HG03520 (cell line): ENCODE measurements at regions not wholly inside any gene's neighbourhood (a gene's known extent, or its start where the extent isn't known, plus 50 kb on each side); places are given as distances from the start of the nearest gene placed in this dataset.
"Not testable (repeated sequence)": the region's sequence is repeated elsewhere in the genome, so short reads cannot be mapped to it uniquely, and the experiment has no call there.

Source experiments
- ATAC-seq: cut with Tn5 transposase; IDR thresholded peaks from one replicate; pipeline ENCODE4 v1.9.1; 2021; ENCODE audit warnings: mild to moderate bottlenecking, moderate library complexity; ENCODE audit not compliant: unreplicated experiment

DNA sequence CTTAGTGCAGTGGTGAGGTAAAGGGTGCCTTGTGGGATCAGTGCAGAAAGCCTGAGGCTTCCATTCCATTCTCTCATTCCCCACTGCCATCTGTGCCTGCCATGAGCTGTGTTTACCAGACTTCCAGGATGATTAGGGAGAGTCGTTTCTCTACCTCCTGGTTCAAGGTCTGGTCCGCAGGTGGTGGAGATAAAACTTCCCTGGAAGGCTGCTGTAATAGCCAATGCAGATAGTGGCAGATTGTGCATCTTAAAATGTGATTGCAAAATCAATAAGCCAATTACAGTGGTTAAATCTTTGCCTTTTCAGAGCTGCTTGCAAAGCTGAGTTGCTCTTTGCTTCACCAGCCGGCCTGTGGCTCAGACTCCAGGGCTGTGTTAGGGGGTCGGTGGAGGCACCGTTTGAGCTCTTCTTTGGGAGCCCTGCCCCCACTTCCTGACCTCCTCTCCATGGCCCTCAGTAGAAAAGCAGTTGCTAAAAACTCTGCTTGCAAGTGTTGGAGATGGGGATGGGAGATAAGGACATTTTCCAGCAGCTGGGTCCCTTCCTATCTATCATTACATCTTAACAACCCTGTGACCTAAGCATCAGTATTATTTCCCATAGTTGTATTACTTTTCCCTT, 95.2 kb upstream of the HS6ST1 start:
- ATAC-seq, result no peak

DNA sequence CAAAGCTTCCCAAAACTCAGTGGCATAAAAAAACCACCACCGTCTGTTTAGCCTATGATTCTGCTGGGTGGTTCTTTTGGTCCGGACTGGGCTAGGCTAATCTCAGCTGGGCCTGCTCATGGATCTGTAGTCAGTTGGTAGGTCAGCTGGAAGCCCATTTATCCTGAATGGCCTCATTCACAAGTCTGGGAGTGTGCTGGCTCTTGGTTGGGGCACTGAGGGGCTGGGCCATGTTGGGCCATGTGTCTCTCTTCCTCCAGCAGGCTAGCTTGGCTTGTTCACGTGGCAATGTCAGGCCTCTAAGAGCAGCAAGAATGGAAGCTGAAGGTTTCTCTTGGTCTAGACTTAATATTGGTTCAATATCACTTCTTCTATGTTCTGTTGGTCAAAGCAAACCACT, 95.7 kb upstream of the HS6ST1 start:
- no peak for ATAC-seq

- no peak for ATAC-seq
These were observed 96.5 kb upstream of the HS6ST1 start for GRCh38 chr2:128414946-128415778.

DNA sequence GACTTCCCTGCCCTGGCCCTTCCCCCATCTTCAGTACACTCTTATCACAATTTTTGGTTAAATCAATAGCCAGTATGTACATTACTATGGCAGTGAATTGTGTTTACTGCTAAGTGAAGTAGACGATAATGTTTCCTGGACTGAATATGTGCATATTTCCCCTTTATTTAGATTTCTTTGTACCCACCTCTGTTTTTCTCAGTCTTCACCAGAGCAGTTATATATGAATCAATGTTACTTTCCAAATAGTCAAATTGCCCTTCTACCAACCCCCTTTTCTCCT, 97.1 kb upstream of the HS6ST1 start:
- no peak for ATAC-seq

- no peak for ATAC-seq
These were observed 97.6 kb upstream of the HS6ST1 start for GRCh38 chr2:128416109-128416785.

DNA sequence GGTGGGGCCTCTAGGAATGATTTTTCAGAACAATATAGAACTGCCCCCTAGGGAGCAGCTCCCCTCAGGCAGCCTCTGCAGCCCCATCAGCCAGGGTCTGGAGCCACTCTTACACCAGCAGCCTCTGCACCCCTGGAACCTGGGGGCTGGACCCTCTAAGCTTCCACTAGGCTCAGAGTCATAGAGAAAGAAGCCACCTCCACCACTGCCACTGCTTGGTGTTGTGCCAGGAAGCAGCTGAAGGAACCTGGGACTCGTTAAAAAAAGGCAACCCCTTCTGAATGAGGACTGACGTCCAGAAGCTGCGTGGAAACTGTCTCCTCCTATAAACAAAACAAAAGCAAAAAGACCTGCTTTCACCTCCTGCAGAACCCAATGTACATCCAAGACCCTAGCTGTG, 98.1 kb upstream of the HS6ST1 start:
- ATAC-seq, result no peak

DNA sequence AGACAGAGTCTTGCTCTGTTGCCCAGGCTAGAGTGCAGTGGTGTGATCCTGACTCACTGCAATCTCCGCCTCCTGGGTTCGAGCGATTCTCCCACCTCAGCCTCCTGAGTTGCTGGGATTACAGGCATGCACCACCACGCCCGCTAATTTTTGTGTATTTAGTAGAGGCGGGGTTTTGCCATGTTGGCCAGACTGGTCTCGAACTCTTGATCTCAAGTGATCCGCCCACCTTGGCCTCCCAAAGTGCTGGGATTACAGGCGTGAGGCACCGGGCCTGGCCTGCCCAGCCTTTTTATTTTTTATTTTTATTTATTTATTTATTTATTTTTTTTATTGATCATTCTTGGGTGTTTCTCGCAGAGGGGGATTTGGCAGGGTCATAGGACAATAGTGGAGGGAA, 98.6 kb upstream of the HS6ST1 start:
- not testable (repeated sequence) for ATAC-seq

GRCh38 chr2:128420131-128420530, 101.5 kb upstream of the HS6ST1 start:
- no peak for ATAC-seq

DNA sequence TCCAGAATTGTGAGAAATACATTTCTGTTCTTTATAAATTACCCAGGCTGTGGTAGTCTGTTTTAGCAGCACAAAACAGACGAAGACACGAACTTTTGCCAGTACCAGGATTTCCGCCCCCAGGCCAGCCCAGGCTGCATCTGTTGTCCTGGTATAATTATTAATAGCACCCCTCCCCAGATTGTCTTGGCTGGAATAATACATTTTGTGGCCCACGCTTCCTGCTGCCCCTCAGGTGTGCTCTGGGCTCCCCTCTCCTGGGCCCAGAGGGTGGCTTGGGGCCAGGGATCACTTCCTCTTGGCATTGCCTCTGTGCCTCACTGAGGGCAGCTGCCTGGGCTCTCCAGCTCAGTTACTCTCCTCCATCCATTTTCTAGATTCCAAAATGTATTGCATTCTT, 102.1 kb upstream of the HS6ST1 start:
- no peak for ATAC-seq

GRCh38 chr2:128421286-128421685, 102.6 kb upstream of the HS6ST1 start:
- no peak for ATAC-seq

DNA sequence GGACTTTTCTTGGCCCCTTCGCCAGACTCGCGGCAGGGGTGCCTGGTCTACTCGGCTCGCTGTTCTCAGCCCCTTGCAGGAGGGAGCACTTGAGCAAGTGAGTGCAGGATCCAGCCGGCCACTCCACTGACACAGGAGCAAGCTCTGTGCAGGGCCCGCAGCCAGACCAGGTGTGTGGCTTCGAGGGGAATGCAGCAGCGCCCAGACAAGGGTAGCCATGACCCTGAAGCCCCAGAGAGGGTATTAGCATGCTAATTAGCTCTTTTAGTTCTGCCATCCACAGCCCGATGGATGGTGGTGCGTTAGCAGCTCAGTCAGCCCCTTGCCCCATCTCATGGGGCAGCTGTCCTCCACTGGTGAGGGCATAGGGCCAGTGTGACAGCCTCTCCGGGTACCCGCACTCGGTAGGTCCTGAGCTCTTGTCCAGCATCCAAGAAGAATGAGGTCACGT, 103.2 kb upstream of the HS6ST1 start:
- no peak for ATAC-seq

DNA sequence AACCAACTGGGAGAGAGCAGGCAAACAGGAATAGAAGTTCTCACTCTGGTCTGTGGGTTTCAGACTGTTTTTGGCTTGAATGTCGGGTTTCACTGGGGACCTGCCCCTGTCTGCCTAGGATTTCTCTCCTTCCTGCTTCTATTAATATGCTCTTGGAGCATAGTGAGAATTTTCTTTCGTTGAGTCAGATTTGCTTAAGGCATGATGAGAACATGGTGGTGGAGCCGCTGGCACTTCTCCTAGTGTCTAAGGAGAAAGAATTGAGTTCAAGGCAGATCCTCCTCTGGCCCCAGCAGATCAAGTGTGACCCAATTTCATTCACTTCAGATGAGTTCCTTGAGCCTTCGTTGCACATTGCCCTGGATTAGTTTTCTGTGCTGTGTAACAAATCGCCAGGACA, 103.9 kb upstream of the HS6ST1 start:
- ATAC-seq, result no peak

DNA sequence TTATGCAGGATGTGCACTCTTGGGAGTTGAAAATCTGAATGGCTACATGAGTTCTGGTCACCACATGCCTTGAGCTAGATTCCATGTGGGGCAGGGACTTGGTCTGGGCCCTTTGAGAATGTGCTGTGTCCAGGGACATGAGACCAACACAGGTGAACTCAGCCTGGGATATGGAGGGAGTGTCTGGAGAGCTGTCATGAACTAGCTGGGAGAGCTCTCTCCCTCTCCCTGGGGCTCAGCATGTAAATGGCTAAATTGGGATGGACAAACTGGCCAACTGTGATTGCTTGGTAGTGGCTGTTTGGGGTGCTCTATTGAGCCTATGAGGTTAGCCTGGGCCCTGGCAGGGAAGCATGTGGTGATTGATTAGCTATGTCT, 105.1 kb upstream of the HS6ST1 start:
- no peak for ATAC-seq

- no peak for ATAC-seq
These were observed 105.9 kb upstream of the HS6ST1 start for GRCh38 chr2:128424406-128425171.

DNA sequence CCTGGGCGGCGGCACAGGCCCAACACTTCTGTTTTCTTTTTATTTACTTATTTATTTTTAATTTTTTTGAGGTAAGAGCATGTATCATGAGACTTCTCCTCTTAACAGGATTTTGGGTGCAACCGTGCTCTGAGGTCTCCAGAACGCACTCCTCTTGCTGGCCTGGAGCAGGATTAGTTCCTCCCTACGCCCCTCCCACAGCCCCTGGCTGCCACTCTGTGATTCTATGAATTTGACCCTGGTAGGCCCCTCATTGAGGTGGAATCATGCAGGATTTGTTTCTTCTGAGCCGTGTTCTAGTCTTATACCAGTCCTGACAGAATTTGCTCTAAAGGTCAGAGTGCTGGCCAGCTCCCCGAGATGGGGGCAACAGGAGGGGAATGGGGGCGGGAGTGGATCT, 106.5 kb upstream of the HS6ST1 start:
- ATAC-seq, result no peak

DNA sequence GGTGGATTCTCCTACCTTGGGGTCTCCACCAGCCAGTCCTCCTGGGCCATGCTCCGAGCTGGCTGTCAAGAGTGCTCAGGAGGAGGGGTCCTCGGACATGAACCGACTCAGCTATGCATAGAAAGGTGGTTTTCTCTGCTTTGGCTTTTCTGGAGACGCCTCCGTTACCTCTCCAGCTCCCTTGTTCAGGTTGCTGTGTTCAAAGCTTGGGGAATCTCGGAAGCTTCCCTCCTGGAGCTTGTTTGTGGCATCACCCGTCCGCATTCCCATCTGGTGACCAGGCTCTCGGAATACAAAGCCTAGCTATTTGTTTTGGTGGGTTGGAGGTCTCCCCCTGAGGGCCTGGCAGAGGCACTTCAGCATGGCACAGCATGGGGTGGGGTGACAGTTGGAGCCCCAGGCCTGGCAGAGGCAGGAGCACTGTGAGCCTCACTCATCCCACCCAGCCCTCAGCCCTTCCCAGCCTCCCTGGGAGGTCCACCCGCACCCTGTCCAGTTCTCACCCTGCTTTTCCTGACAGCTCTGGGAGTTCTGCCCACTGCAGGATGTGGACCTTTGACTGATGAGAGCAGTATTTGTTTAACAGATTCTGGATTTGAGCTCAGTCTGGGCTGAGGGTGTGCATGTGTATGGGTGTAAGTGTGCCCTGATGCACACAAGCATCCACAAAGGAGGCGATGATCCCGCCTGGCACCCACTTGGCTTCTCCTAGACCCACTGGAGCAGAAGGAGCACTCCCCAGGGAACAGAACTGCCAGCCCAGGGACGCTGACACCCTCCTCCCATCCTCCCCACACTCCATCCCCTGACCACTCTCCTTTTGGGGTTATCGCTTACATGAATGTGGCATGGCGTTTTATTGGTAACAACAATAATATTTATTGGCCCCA, 107.3 kb upstream of the HS6ST1 start:
- ATAC-seq, result no peak

DNA sequence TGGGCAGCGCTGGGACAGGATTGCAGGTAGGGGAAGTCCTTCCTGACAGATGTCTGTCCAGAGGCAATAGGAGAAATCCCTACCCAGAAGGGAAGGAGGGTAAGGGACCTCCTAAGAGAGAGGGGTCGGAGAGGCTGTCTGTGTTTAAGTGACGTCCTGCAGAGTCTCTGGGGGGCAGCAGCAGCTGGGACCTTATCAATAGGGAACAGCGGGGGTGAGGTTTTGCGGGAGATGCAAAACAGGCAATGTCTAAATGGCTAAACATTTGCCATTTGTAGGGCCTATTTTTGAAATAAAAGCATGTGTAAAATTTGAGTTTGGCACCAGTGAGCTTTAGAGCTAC, 108.7 kb upstream of the HS6ST1 start:
- no peak for ATAC-seq

DNA sequence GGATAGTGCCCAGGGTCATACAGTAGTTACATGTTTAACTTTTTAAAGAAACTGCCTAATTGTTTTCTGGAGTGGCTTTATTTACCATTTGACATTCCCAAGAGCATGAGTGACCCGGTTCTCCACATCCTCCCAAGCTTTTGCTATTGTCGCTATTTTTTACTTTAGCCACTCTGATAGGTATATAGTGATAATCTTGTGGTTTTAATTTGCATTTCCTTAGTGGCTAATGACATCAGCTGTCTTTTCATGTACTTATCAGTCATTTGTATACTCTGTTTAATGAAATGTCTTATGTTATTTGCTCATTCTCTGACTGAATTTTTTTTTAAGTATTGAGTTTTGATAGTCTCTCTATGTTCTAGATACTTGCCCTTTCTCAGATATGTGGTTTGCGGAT, 109.7 kb upstream of the HS6ST1 start:
- no peak for ATAC-seq

- ATAC-seq, result no peak
These were observed 113.8 kb upstream of the HS6ST1 start for GRCh38 chr2:128432423-128432822.

- no peak for ATAC-seq
These were observed 115.4 kb upstream of the HS6ST1 start for GRCh38 chr2:128433911-128434550.
